ENCODE measurements at regions not wholly inside any gene's neighbourhood (a gene's known extent, or its start where the extent isn't known, plus 50 kb on each side); places are given as distances from the start of the nearest gene placed in this dataset.

GRCh38 chr14:44297437-44297836, 209.6 kb downstream of the FSCB start:
- no peak for DNase-seq (ENCODE audit: low spot score)

- DNase-seq (ENCODE audit: low spot score), result no peak
These were observed 215.6 kb downstream of the FSCB start for GRCh38 chr14:44291366-44291915.

- DNase-seq (ENCODE audit: low spot score), result no peak
These were observed 219.2 kb downstream of the FSCB start for GRCh38 chr14:44287858-44288257.

- no peak for DNase-seq (ENCODE audit: low spot score)
These were observed 220.9 kb downstream of the FSCB start for GRCh38 chr14:44286201-44286600.

DNA sequence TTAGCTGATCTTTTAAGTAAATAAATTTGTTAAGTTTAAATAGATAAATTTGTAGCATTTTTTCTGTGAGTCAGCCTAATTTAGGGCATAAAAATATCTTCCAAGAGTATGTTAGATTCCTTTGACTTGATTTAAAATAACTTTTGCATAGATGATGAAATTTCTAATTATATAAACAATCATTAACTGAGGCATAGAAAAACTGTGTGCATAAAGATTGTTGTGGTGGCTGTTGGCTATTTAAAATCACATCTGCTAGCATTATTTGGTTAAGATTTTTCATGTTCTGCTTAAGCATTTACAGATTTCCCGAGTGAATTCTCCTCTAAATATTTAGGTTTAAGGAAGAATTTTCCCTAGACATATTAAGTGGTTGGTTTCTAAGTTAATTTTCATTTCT, 223.2 kb downstream of the FSCB start:
- no peak for DNase-seq (ENCODE audit: low spot score)

DNA sequence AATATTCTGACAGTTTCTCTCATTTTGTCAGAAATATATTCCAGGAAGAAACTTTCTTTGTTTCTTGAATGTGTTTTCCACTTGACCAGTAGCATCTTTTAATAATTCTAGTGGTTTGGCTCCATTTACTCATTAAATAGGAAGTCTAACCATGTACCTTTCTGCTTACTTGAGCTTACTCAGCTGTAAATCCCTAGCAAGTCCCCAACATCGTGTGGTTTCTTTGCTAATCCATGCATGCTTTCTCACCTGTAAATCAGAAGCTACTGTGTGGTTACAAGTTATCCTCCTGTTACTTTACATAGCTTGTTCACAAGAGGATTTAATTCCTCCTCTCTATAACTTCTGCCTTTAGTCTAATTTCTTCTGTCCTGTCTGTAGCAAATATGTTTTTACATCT, 227.7 kb downstream of the FSCB start:
- no peak for DNase-seq (ENCODE audit: low spot score)

- DNase-seq (ENCODE audit: low spot score), result no peak
These were observed 235.4 kb downstream of the FSCB start for GRCh38 chr14:44271637-44272036.

DNA sequence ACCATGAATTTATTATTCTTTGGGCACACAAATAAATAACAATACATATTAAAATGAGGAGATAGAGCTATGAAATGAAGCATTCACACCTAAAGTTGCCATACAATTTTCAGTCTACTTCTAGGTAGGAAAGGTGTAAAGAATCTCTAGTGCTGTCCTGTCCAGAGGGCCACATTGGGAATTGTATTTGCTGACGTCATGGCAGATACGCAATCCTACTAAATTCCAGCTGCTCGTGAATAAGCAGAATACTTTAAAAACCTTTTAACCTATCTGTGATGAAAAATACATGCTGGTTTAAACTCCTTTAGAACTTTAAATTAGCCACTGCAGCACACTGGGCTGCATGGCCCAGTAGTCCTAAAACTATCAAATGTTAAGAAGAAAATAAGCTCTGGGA, 236.1 kb downstream of the FSCB start:
- no peak for DNase-seq (ENCODE audit: low spot score)

GRCh38 chr14:44265246-44265645, 241.8 kb downstream of the FSCB start:
- DNase-seq (ENCODE audit: low spot score), result no peak

DNA sequence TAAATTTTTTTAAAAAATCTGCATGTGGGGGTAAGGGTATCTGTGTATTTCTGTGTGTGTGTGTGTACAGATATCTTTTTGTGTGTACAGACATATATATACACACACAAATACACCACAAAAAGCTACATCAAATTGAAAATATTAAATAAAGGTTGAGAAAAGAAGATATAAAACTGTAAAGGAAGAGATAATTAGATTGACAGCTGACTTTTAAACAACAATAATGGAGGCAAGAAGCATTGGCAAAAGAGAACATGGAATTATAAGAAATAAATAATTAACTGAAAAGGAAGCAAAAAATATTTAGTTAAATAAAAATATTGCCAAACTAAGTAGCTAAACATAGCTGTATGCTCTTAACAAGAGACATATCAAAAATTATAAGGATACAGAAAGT, 291.4 kb downstream of the FSCB start:
- no peak for DNase-seq (ENCODE audit: low spot score)

GRCh38 chr14:44211718-44212117, 295.4 kb downstream of the FSCB start:
- DNase-seq (ENCODE audit: low spot score), result no peak

DNA sequence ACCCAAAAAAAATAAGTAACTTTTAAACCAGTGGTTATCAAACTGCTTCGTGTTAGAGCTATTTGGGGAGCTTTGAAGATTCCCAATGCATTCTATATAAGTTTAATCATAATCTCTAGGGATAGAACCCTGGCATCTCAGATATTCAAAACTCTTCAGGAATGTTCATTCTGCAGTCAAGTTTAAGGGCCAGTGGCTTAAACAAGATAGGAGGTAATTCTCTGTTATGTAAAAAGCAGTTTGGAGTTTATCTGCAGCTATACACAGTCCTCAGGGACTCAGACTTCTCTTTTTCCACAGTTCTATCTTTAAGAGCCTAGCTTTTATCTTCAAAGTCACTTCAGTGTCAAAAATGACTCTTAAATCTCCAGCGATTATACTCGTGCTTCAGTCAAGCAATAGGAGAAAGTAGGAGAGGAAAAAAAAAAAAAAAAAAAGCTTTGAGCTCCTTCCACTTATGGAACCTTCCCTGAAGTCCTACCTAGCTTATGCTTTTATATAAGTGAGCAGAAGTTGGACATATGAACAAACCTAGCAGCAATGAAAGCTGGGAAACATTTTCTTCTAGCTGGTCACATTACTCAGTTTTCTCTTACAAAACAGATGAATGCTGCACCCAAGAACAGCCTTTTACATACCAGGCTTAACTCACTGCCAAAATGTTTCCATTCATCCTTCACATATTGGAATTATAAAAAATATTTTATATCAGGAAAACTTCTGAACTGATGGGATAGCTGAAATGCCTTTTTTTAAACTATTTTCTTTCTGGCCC, 302.8 kb downstream of the FSCB start:
- no peak for DNase-seq (ENCODE audit: low spot score)

DNA sequence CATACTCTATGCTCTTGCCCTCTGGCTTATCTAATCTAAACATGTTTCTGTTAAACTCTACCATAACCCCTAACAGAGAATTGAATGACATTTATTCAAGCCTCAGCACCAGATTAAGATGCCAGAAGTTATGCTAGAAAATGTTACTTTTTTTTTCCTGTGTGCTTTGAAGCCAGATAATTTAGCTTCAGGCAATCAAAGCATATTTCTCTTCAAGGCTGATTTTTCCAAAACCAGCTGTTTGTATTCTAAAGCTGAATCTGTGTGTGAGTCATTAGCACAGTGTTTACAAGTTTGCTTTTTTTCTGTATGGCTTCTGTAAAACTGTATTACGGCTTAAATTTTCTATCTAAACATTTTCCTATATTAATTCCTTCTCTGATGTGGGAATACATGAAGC, 326.1 kb downstream of the FSCB start:
- no peak for DNase-seq (ENCODE audit: low spot score)

DNA sequence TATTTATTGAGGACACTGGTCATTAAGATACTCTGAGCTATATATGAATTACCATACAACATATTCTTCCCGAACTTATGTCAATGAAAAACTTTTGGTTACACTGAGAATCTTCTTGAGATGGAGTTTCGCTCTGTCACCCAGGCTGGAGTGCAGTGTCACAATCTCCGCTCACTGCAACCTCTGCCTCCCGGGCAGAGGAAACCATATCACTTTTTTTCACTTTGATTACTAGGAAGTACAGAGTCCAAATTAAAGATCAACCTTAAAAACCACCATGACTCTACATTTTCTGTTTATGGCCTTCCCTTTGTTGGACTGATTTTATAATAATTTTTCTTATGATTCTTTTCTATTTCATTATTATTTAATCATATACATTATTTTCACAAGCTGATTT, 336.5 kb downstream of the FSCB start:
- DNase-seq (ENCODE audit: low spot score), result no peak

GRCh38 chr14:44170101-44170500, 337.0 kb downstream of the FSCB start:
- DNase-seq (ENCODE audit: low spot score), result no peak

DNA sequence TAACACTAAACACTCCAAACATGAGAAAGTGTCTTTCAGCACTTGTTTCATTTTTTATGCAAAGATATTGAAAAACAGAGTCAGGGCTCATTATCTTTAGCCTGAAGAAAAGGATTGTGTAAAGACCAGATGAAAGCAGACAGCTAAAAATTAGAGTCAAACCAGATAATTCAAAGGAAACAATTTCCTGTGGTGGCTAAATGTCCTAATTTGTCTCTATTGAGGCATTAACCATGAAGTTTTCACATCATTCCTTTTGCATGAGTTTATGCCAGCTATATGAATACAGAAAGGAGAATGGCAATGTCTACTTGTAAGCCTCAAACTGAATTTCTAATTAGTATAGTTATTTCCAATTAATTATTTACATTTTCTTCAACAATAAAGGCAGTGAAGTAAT, 338.5 kb downstream of the FSCB start:
- no peak for DNase-seq (ENCODE audit: low spot score)

DNA sequence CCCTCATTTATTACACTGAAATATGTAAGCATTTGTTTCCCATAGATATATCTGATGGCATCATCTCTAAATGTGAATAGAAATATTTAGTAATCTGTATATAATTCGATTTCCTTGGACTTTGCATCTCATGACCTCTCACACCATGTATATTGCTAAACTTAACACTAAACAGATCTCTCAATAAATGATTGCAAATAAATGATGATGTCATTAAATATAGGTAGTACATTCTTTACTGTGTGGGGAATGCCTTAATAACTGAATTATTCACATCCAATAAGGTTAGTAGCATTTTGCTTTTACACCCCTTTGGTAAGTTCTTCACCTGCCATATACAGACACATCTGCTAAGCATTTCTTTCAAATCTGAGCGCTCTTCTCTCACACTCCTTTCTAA, 340.5 kb downstream of the FSCB start:
- DNase-seq (ENCODE audit: low spot score), result no peak

GRCh38 chr14:44165936-44166335, 341.1 kb downstream of the FSCB start:
- DNase-seq (ENCODE audit: low spot score), result no peak

DNA sequence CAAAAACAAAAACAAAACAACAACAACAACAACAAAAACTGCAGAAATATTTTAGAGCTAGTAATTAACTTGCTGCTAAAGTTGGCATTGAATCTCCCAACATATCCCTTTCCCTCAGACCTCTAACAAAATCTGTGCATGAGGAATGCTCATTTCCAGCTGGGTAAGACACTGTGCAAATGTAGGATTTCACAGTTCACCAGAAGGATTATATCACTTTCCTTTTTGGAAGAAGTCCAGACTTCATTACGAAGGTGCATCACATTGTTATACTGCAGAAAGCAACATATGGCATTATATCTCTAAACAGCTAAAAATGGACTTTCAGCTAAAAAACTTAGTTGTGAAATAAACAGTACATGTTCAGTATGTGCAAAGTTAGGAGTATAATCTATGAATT, 341.8 kb downstream of the FSCB start:
- DNase-seq (ENCODE audit: low spot score), result no peak

GRCh38 chr14:44163946-44164345, 343.1 kb downstream of the FSCB start:
- DNase-seq (ENCODE audit: low spot score), result no peak

DNA sequence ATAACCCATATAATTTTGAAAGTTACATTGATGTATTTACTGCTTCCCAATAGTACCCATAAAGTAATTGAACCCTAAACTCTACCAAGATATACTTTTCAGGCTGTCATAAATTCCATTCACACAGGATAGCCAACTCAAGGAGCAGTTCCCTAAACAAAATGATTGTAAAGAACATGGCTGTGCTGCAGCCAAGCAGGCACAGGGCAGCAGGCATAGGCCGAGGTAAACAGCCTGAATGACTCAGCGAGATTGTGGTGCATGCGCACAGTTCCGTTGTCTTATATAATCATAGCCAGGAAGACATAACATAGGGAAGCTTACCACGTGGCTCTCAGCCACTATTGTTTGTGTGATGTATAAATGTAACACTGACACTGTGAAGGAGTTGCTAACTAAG, 344.9 kb downstream of the FSCB start:
- DNase-seq (ENCODE audit: low spot score), result no peak

DNA sequence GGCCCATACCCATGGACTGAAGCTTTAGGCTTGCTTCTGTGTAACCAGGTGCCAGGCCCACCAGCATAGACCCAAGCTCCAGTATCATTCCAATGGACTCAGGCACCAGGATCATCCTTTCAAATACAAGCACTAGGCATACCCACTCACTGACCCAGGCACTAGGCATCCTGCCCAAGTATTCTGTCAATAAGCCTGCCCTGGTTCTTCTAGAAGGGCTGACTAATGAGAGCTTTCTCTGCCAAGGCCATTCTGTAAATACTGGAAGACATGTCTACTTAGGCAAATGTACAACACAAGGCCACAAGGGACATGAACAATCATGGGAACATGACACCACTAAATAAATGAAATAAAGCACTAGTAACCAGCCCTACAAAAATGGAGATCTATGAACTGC, 352.2 kb downstream of the FSCB start:
- no peak for DNase-seq (ENCODE audit: low spot score)

DNA sequence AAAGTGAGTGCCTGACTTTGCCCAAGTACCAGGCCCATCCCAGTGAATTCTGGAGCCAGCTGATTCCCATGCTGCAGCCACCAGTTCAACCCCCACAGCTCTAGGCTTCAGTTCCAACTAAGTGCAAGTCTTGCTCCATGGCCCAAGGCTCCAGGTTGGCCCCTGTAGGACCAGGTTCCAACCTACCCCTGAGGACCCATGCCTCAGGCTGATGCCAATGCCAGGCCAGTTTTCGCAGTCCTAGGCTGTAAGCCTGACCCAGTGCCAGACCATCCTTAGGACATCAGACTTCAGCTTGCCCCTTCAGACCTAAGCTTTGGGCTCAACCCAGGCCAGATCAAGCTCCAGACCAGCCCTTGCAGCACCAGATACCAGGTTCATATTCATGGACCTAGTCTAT, 352.6 kb downstream of the FSCB start:
- no peak for DNase-seq (ENCODE audit: low spot score)
